Esophagus muscularis mucosa (tissue), 4 donors: ENCODE measurements at regions not wholly inside any gene's neighbourhood (a gene's known extent, or its start where the extent isn't known, plus 50 kb on each side); places are given as distances from the start of the nearest gene placed in this dataset.

Source experiments
- DNase-seq: peaks from one replicate; pipeline ENCODE4 v3.0.0-alpha.2; 2017; ENCODE audit errors: extremely low spot score
- H3K27ac ChIP-seq, 4 donors: fragments of 200-600 bp; sonication (generic); replicated peaks in 1 of 4; 1 replicate in 3 of 4; 2 replicates in 1 of 4; pipeline ENCODE4 v1.5.1; 2016 to 2019; ENCODE audit warnings: mild to moderate bottlenecking in 1 of 4
- H3K27me3 ChIP-seq, 4 donors: fragments of 200-600 bp; sonication (generic); one replicate each; pipeline versions ENCODE4 v1.5.1 to v1.6.0; 2016 to 2019
- H3K36me3 ChIP-seq, 4 donors: fragments of 200-600 bp; sonication (generic); one replicate each; pipeline ENCODE4 v1.5.1; 2016 to 2019
- H3K4me1 ChIP-seq, 4 donors: fragments of 200-600 bp; sonication (generic); one replicate each; pipeline ENCODE4 v1.5.1; 2016 to 2019
- H3K4me3 ChIP-seq, 4 donors: fragments of 200-600 bp; sonication (generic); 1 replicate in 2 of 4; 2 replicates in 2 of 4; pipeline ENCODE4 v1.5.1; 2016 to 2019; ENCODE audit warnings: mild to moderate bottlenecking in 4 of 4, moderate library complexity in 1 of 4
- H3K9me3 ChIP-seq, 4 donors: fragments of 200-600 bp; sonication (generic); 1 replicate in 3 of 4; 2 replicates in 1 of 4; pipeline ENCODE4 v1.5.1; 2016 to 2019
- CTCF ChIP-seq, 3 experiments: fragments of 200-600 bp in 2 of 3; fragments of 450-650 bp in 1 of 3; sonication (generic) in 2 of 3; IDR thresholded peaks; one replicate each; pipeline ENCODE4 v1.5.1; 2017 to 2019; ENCODE audit warnings: antibody characterized with exemption in 3 of 3, mild to moderate bottlenecking in 2 of 3, moderate library complexity in 1 of 3
- EP300 ChIP-seq: sonication (generic); formaldehyde crosslinking; IDR thresholded peaks from one replicate; pipeline ENCODE4 v1.6.1; 2017; ENCODE audit warnings: antibody characterized with exemption
- POLR2A ChIP-seq: fragments of 450-650 bp; IDR thresholded peaks from one replicate; pipeline ENCODE4 v1.6.1; 2017; ENCODE audit warnings: antibody characterized with exemption, moderate library complexity, mild to moderate bottlenecking, low read depth
- POLR2AphosphoS5 ChIP-seq, 2 donors: sonication (generic); formaldehyde crosslinking; IDR thresholded peaks; one replicate each; pipeline ENCODE4 v1.6.1; 2017; ENCODE audit warnings: antibody characterized with exemption in 2 of 2
- WGBS: methylation state at CpG from one replicate; pipeline ENCODE4 v1.1.5; 2018; 5-methylcytosine and 5-hydroxymethylcytosine counted together
- intact Hi-C: fragments of 100-400 bp; cut with DNase I; formaldehyde crosslinking; loops from one replicate; pipeline ENCODE4 v1.15.1; 2023

- intact Hi-C loops, result no loop called here
- Histone ChIP-seq H3K9me3 (peaks cover 0 to 9% (median 0%) of the 10 kb centered on the region in 4 donors), H3K27me3 (no peaks in the 10 kb centered on the region), H3K4me3 (no peak overlapping the region), H3K4me1 (no peaks in the 10 kb centered on the region), H3K36me3 (no peaks in the 10 kb centered on the region), H3K27ac (no peak overlapping the region)
- no peak for DNase-seq
- 73% methylated on average over 1 of the region's 1 CpG for WGBS
- TF ChIP-seq CTCF (IDR thresholded peaks at IDR 0.05) (no peak), POLR2A (no peak), EP300 (no peak), POLR2AphosphoS5 (IDR thresholded peaks at IDR 0.05) (no peak)
These were observed 317.5 kb upstream of the SGO1 start for GRCh38 chr3:20503394-20504082.

- DNase-seq, result no peak
- no peak for TF ChIP-seq EP300
- Histone ChIP-seq H3K27ac (no peak overlapping the region), H3K4me3 (no peak overlapping the region), H3K4me1 (no peaks in the 10 kb centered on the region), H3K9me3 (peaks cover 0 to 12% (median 3%) of the 10 kb centered on the region in 4 donors), H3K27me3 (no peaks in the 10 kb centered on the region), H3K36me3 (no peaks in the 10 kb centered on the region)
- intact Hi-C loops, result no loop called here
- 71% methylated on average over 1 of the region's 1 CpG for WGBS
These were observed 305.0 kb upstream of the SGO1 start for GRCh38 chr3:20490996-20491395.

GRCh38 chr3:20488151-20488550 lies 302.1 kb upstream of the SGO1 start:
- 94% methylated on average over 3 of the region's 3 CpGs for WGBS
- no peak for TF ChIP-seq POLR2AphosphoS5 (IDR thresholded peaks at IDR 0.05)
- no peak for TF ChIP-seq POLR2A
- no peak for TF ChIP-seq CTCF (IDR thresholded peaks at IDR 0.05)
- no peaks in the 10 kb centered on the region for H3K27me3 ChIP-seq
- no peaks in the 10 kb centered on the region for H3K36me3 ChIP-seq
- peaks cover 0 to 18% (median 10%) of the 10 kb centered on the region in 4 donors for H3K9me3 ChIP-seq
- intact Hi-C loops, result no loop called here
- no peak overlapping the region for H3K27ac ChIP-seq
- no peak for DNase-seq
- H3K4me1 ChIP-seq, result no peaks in the 10 kb centered on the region
- H3K4me3 ChIP-seq, result no peak overlapping the region

- WGBS, result 78% methylated on average over 2 of the region's 2 CpGs
These were observed 298.1 kb upstream of the SGO1 start for GRCh38 chr3:20484126-20484525.

DNA sequence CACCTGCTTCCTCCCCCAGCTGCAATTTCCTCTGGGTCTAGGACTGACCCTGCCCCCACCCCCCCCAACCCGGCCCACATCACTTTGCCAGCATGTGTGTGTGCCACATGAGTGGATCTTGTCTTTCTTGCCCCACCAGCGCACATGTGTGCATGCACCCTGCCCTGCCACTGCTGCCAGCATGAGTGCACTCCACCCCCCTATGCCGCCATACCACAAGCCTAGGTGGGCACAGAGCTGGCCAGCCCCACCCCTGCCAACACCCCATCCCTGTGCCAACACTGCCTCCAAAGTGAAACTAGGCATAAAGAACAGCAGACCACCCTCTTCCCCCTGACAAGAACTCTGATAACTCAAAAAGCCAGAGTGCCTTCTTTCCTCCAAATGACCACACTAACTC lies 296.3 kb upstream of the SGO1 start:
- H3K27me3 ChIP-seq, result no peaks in the 10 kb centered on the region
- H3K27ac ChIP-seq, result no peak overlapping the region
- no peak overlapping the region for H3K4me3 ChIP-seq
- H3K9me3 ChIP-seq, result peaks cover 0 to 20% (median 15%) of the 10 kb centered on the region in 4 donors
- no peaks in the 10 kb centered on the region for H3K4me1 ChIP-seq
- intact Hi-C loops, result no loop called here
- TF ChIP-seq POLR2AphosphoS5 (IDR thresholded peaks at IDR 0.05) (no peak), EP300 (no peak), CTCF (IDR thresholded peaks at IDR 0.05) (no peak), POLR2A (no peak)
- no peaks in the 10 kb centered on the region for H3K36me3 ChIP-seq
- 100% methylated on average over 2 of the region's 3 CpGs for whole genome bisulfite sequencing
- DNase-seq, result no peak

More at GRCh38 chr3:20484126-20484525, 298.1 kb upstream of the SGO1 start:
- H3K9me3 ChIP-seq, result peaks cover 0 to 20% (median 15%) of the 10 kb centered on the region in 4 donors
- H3K4me3 ChIP-seq, result no peak overlapping the region
- H3K27ac ChIP-seq, result no peak overlapping the region
- no peaks in the 10 kb centered on the region for H3K36me3 ChIP-seq
- DNase-seq, result no peak
- intact Hi-C loops, result no loop called here
- H3K4me1 ChIP-seq, result no peaks in the 10 kb centered on the region
- no peaks in the 10 kb centered on the region for H3K27me3 ChIP-seq
- TF ChIP-seq POLR2AphosphoS5 (IDR thresholded peaks at IDR 0.05) (no peak), POLR2A (no peak), EP300 (no peak), CTCF (IDR thresholded peaks at IDR 0.05) (no peak)
